ENCODE measurements at regions not wholly inside any gene's neighbourhood (a gene's known extent, or its start where the extent isn't known, plus 50 kb on each side); places are given as distances from the start of the nearest gene placed in this dataset.
"Not testable (repeated sequence)": the region's sequence is repeated elsewhere in the genome, so short reads cannot be mapped to it uniquely, and the experiment has no call there.

DNA sequence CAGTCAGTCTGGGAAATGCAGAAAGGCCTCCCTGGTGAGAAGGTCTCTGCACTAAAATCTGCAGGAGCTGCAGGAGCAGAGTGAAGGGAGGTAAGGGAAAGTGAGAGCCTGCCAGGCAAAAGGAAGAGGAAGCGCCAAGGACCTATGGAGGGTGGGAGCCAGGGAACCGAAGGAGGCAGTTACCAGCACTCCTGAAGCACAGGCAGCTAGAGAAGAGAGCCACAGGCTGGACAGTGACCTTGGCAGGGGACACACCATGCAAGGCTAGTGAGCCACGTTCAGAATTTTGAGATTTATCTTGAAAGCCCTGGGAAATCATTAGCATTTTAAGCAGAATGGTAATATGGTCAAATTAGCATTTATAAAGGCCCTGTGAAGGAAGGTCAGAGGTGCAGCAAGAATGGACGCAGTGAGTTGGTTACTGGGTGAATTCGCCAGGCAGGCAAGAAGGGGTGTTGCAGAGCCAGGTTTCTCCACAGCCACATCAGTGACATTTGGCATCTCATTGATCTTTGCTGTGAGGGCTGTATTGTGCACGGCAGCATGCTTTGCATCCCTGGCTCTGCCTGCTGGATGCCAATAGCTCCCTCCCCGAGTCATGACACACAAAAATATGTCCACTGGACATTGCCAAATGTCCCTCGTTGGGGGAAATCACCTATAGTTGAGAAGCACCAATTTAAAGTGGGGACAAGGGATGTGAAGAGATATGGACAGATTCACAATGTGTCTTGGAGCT, 54.7 kb upstream of the LANCL2 start (continued):
- TF ChIP-seq, protein P1, sequence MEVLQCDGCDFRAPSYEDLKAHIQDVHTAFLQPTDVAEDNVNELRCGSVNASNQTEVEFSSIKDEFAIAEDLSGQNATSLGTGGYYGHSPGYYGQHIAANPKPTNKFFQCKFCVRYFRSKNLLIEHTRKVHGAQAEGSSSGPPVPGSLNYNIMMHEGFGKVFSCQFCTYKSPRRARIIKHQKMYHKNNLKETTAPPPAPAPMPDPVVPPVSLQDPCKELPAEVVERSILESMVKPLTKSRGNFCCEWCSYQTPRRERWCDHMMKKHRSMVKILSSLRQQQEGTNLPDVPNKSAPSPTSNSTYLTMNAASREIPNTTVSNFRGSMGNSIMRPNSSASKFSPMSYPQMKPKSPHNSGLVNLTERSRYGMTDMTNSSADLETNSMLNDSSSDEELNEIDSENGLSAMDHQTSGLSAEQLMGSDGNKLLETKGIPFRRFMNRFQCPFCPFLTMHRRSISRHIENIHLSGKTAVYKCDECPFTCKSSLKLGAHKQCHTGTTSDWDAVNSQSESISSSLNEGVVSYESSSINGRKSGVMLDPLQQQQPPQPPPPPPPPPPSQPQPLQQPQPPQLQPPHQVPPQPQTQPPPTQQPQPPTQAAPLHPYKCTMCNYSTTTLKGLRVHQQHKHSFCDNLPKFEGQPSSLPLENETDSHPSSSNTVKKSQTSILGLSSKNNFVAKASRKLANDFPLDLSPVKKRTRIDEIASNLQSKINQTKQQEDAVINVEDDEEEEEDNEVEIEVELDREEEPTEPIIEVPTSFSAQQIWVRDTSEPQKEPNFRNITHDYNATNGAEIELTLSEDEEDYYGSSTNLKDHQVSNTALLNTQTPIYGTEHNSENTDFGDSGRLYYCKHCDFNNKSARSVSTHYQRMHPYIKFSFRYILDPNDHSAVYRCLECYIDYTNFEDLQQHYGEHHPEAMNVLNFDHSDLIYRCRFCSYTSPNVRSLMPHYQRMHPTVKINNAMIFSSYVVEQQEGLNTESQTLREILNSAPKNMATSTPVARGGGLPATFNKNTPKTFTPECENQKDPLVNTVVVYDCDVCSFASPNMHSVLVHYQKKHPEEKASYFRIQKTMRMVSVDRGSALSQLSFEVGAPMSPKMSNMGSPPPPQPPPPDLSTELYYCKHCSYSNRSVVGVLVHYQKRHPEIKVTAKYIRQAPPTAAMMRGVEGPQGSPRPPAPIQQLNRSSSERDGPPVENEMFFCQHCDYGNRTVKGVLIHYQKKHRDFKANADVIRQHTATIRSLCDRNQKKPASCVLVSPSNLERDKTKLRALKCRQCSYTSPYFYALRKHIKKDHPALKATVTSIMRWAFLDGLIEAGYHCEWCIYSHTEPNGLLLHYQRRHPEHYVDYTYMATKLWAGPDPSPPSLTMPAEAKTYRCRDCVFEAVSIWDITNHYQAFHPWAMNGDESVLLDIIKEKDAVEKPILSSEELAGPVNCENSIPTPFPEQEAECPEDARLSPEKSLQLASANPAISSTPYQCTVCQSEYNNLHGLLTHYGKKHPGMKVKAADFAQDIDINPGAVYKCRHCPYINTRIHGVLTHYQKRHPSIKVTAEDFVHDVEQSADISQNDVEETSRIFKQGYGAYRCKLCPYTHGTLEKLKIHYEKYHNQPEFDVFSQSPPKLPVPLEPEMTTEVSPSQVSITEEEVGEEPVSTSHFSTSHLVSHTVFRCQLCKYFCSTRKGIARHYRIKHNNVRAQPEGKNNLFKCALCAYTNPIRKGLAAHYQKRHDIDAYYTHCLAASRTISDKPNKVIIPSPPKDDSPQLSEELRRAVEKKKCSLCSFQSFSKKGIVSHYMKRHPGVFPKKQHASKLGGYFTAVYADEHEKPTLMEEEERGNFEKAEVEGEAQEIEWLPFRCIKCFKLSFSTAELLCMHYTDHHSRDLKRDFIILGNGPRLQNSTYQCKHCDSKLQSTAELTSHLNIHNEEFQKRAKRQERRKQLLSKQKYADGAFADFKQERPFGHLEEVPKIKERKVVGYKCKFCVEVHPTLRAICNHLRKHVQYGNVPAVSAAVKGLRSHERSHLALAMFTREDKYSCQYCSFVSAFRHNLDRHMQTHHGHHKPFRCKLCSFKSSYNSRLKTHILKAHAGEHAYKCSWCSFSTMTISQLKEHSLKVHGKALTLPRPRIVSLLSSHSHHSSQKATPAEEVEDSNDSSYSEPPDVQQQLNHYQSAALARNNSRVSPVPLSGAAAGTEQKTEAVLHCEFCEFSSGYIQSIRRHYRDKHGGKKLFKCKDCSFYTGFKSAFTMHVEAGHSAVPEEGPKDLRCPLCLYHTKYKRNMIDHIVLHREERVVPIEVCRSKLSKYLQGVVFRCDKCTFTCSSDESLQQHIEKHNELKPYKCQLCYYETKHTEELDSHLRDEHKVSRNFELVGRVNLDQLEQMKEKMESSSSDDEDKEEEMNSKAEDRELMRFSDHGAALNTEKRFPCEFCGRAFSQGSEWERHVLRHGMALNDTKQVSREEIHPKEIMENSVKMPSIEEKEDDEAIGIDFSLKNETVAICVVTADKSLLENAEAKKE (CRISPR knock-in tag; IDR thresholded peaks at IDR 0.05): no peak
- TF ChIP-seq STAT1 (IDR thresholded peaks at IDR 0.05; ENCODE audit: unreplicated experiment) (no peak), NANOG (IDR thresholded peaks at IDR 0.05; ENCODE audit: borderline replicate concordance) (no peak), POLR2AphosphoS5 (IDR thresholded peaks at IDR 0.05; ENCODE audit: low read depth) (no peak), EZH2phosphoT487 (IDR thresholded peaks at IDR 0.05; ENCODE audit: unreplicated experiment) (no peak), JUNB (IDR thresholded peaks at IDR 0.05; ENCODE audit: unreplicated experiment) (no peak), EZH2 (IDR thresholded peaks at IDR 0.05; ENCODE audit: low read depth, unreplicated experiment) (no peak)
- TF ChIP-seq, protein P2, sequence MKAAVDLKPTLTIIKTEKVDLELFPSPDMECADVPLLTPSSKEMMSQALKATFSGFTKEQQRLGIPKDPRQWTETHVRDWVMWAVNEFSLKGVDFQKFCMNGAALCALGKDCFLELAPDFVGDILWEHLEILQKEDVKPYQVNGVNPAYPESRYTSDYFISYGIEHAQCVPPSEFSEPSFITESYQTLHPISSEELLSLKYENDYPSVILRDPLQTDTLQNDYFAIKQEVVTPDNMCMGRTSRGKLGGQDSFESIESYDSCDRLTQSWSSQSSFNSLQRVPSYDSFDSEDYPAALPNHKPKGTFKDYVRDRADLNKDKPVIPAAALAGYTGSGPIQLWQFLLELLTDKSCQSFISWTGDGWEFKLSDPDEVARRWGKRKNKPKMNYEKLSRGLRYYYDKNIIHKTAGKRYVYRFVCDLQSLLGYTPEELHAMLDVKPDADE (IDR thresholded peaks at IDR 0.05): no peak
- TF ChIP-seq, protein P3, sequence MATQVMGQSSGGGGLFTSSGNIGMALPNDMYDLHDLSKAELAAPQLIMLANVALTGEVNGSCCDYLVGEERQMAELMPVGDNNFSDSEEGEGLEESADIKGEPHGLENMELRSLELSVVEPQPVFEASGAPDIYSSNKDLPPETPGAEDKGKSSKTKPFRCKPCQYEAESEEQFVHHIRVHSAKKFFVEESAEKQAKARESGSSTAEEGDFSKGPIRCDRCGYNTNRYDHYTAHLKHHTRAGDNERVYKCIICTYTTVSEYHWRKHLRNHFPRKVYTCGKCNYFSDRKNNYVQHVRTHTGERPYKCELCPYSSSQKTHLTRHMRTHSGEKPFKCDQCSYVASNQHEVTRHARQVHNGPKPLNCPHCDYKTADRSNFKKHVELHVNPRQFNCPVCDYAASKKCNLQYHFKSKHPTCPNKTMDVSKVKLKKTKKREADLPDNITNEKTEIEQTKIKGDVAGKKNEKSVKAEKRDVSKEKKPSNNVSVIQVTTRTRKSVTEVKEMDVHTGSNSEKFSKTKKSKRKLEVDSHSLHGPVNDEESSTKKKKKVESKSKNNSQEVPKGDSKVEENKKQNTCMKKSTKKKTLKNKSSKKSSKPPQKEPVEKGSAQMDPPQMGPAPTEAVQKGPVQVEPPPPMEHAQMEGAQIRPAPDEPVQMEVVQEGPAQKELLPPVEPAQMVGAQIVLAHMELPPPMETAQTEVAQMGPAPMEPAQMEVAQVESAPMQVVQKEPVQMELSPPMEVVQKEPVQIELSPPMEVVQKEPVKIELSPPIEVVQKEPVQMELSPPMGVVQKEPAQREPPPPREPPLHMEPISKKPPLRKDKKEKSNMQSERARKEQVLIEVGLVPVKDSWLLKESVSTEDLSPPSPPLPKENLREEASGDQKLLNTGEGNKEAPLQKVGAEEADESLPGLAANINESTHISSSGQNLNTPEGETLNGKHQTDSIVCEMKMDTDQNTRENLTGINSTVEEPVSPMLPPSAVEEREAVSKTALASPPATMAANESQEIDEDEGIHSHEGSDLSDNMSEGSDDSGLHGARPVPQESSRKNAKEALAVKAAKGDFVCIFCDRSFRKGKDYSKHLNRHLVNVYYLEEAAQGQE (IDR thresholded peaks at IDR 0.05; ENCODE audit: unreplicated experiment): no peak

DNA sequence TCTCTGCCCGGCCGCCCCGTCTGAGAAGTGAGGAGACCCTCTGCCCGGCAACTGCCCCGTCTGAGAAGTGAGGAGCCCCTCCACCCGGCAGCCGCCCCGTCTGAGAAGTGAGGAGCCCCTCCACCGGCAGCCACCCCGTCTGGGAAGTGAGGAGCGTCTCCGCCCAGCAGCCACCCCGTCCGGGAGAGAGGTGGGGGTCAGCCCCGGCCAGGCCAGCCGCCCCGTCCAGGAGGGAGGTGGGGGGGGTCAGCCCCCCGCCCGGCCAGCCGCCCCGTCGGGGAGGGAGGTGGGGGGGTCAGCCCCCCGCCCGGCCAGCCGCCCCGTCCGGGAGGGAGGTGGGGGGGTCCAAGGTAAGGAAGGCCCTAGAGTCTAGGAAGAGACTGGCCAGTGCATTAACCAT, 53.2 kb upstream of the LANCL2 start:
- H3K9me2 ChIP-seq (ENCODE audit: insufficient read depth): 0 out of 2 replicates have a peak, but pooled peaks cover 11% of the 10 kb centered on the region
- not testable (repeated sequence) for H4K20me1 ChIP-seq (replicated peaks; ENCODE audit: insufficient read depth); H3F3A ChIP-seq (replicated peaks; ENCODE audit: low read depth); H3K4me3 Mint-ChIP-seq; H3K4me1 ChIP-seq (ENCODE audit: insufficient read depth); H3K27ac ChIP-seq (ENCODE audit: low read depth); H3K36me3 ChIP-seq (ENCODE audit: insufficient read depth); H3K79me2 ChIP-seq (replicated peaks; ENCODE audit: insufficient read depth); H3K4me2 ChIP-seq; ATAC-seq; H3K27ac Mint-ChIP-seq; DNase-seq (ENCODE audit: low spot score); H3K27me3 ChIP-seq (ENCODE audit: insufficient read depth); H3K27me3 Mint-ChIP-seq (ENCODE audit: insufficient read depth, low read depth, poor library complexity); H2AFZ ChIP-seq; H3K4me3 ChIP-seq
- peaks cover 22% of the 10 kb centered on the region for H3K36me3 Mint-ChIP-seq (ENCODE audit: low read depth)
- peaks cover 44% of the 10 kb centered on the region for H3K9me3 Mint-ChIP-seq
- H3K4me1 Mint-ChIP-seq: peaks cover 11% of the 10 kb centered on the region

DNA sequence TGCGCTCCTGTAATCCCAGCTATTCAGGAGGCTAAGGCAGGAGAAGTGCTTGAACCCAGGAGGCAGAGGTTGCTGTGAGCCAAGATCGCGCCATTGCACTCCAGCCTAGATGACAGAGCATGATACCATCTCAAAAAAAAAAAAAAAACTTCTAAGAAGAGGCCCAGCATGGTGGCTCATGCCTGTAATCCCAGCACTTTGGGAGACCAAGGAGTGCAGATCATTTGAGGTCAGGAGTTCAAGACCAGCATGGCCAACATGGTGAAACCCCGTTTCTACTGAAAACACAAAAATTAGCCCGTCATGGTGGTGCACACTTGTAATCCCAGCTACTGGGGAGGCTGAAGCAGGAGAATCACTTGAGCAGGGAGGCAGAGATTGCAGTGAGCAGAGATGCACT, 51.5 kb upstream of the LANCL2 start:
- not testable (repeated sequence) for H3F3A ChIP-seq (replicated peaks; ENCODE audit: low read depth); H3K79me2 ChIP-seq (replicated peaks; ENCODE audit: insufficient read depth); H3K27me3 Mint-ChIP-seq (ENCODE audit: insufficient read depth, low read depth, poor library complexity)

More for the DNA sequence above, 51.5 kb upstream of the LANCL2 start:
- Mint-ChIP-seq H3K9me3 (peaks cover 42% of the 10 kb centered on the region), H3K36me3 (ENCODE audit: low read depth) (peaks cover 22% of the 10 kb centered on the region)
- H3K27ac Mint-ChIP-seq; H4K20me1 ChIP-seq (replicated peaks; ENCODE audit: insufficient read depth); H3K4me2 ChIP-seq; H3K27ac ChIP-seq (ENCODE audit: low read depth); H3K4me1 Mint-ChIP-seq; H3K4me1 ChIP-seq (ENCODE audit: insufficient read depth); H3K36me3 ChIP-seq (ENCODE audit: insufficient read depth); H3K9me2 ChIP-seq (ENCODE audit: insufficient read depth); H3K4me3 ChIP-seq; DNase-seq (ENCODE audit: low spot score); H2AFZ ChIP-seq; H3K27me3 ChIP-seq (ENCODE audit: insufficient read depth); ATAC-seq; H3K4me3 Mint-ChIP-seq: not testable (repeated sequence)
